OCI-LY7 (cell line): ENCODE measurements at regions not wholly inside any gene's neighbourhood (a gene's known extent, or its start where the extent isn't known, plus 50 kb on each side); places are given as distances from the start of the nearest gene placed in this dataset.

Source experiments
- CTCF ChIP-seq: fragments of 200-600 bp; sonication (generic); conservative IDR thresholded peaks from 2 replicates; pipeline ENCODE4 v1.5.1; 2014; ENCODE audit warnings: mild to moderate bottlenecking, antibody characterized with exemption, low read length, moderate library complexity, mixed read lengths
- EZH2phosphoT487 ChIP-seq: fragments of 200-600 bp; sonication (generic); IDR thresholded peaks from 2 replicates; pipeline ENCODE4 v1.6.1; 2018; ENCODE audit warnings: low read depth, borderline replicate concordance, mild to moderate bottlenecking, mixed run types, antibody characterized with exemption, low read length, moderate library complexity, mixed read lengths

GRCh38 chr6:9373308-9373707, 938.0 kb upstream of the SLC35B3 start:
- TF ChIP-seq CTCF = no peak
- no peak for TF ChIP-seq EZH2phosphoT487
